Muscle of leg (tissue), 3 donors: ENCODE measurements at regions not wholly inside any gene's neighbourhood (a gene's known extent, or its start where the extent isn't known, plus 50 kb on each side); places are given as distances from the start of the nearest gene placed in this dataset.
"Not testable (repeated sequence)": the region's sequence is repeated elsewhere in the genome, so short reads cannot be mapped to it uniquely, and the experiment has no call there.

Experiments
- DNase-seq: peaks from one replicate; pipeline ENCODE4 v3.0.0; 2013
- H3K27ac ChIP-seq: one replicate; pipeline ENCODE4 v1.5.1; 2013; ENCODE audit warnings: mild to moderate bottlenecking, low read length, control low read depth
- H3K27me3 ChIP-seq: one replicate; pipeline ENCODE4 v1.6.1; 2013; ENCODE audit warnings: low read length; ENCODE audit not compliant: control insufficient read depth, insufficient read depth
- H3K36me3 ChIP-seq: one replicate; pipeline ENCODE4 v1.6.1; 2013; ENCODE audit warnings: low read length; ENCODE audit not compliant: control insufficient read depth, insufficient read depth
- H3K4me1 ChIP-seq: one replicate; pipeline ENCODE4 v1.6.1; 2013; ENCODE audit warnings: low read length; ENCODE audit not compliant: control insufficient read depth, insufficient read depth
- H3K4me3 ChIP-seq: one replicate; pipeline ENCODE4 v1.5.1; 2013; ENCODE audit warnings: low read length, control low read depth
- H3K9me3 ChIP-seq: replicated peaks from 2 replicates; pipeline ENCODE4 v1.6.1; 2013; ENCODE audit warnings: low read depth, low read length; ENCODE audit not compliant: control insufficient read depth
- WGBS: methylation state at CpG from one replicate; pipeline ENCODE4 v1.1.5; 2013; ENCODE audit warnings: missing lambda C conversion rate; ENCODE audit not compliant: insufficient coverage; 5-methylcytosine and 5-hydroxymethylcytosine counted together

- H3K4me3 ChIP-seq, result no peak overlapping the region
- no peaks in the 10 kb centered on the region for H3K9me3 ChIP-seq
- peaks cover 4% of the 10 kb centered on the region for H3K4me1 ChIP-seq
- no peaks in the 10 kb centered on the region for H3K27me3 ChIP-seq
- no peak overlapping the region for H3K27ac ChIP-seq
- no peak for DNase-seq
- no peaks in the 10 kb centered on the region for H3K36me3 ChIP-seq
- WGBS, result 77% methylated on average over 3 of the region's 5 CpGs
Observed at GRCh38 chr5:36459176-36460135, 146.9 kb upstream of the SLC1A3 start.

GRCh38 chr5:36462295-36463021 is 143.9 kb upstream of the SLC1A3 start:
- 92% methylated on average over 1 of the region's 5 CpGs for WGBS
- no peak overlapping the region for H3K27ac ChIP-seq
- no peak for DNase-seq

GRCh38 chr5:36475942-36476341 is 130.5 kb upstream of the SLC1A3 start:
- WGBS, result no CpG with 5 or more reads among the region's 2 CpGs
- H3K4me3 ChIP-seq, H3K27ac ChIP-seq, H3K27me3 ChIP-seq, DNase-seq, H3K36me3 ChIP-seq, H3K9me3 ChIP-seq, H3K4me1 ChIP-seq: not testable (repeated sequence)

More at GRCh38 chr5:36462295-36463021, 143.9 kb upstream of the SLC1A3 start:
- Histone ChIP-seq H3K36me3 (no peaks in the 10 kb centered on the region), H3K4me1 (peaks cover 4% of the 10 kb centered on the region), H3K9me3 (no peaks in the 10 kb centered on the region), H3K27me3 (no peaks in the 10 kb centered on the region), H3K4me3 (no peak overlapping the region)

GRCh38 chr5:36478646-36479317 is 127.6 kb upstream of the SLC1A3 start:
- peak; percentile 17 for DNase-seq
- Histone ChIP-seq H3K4me1 (no peaks in the 10 kb centered on the region), H3K4me3 (no peak overlapping the region), H3K36me3 (no peaks in the 10 kb centered on the region), H3K27ac (no peak overlapping the region), H3K27me3 (no peaks in the 10 kb centered on the region), H3K9me3 (no peaks in the 10 kb centered on the region)
- 96% methylated on average over 4 of the region's 7 CpGs for WGBS

- 46% methylated on average over 2 of the region's 5 CpGs for WGBS
- DNase-seq, result no peak
Observed at GRCh38 chr5:36481454-36482120, 124.8 kb upstream of the SLC1A3 start.

GRCh38 chr5:36482812-36483211 is 123.6 kb upstream of the SLC1A3 start:
- Histone ChIP-seq H3K4me3 (no peak overlapping the region), H3K9me3 (no peaks in the 10 kb centered on the region), H3K36me3 (no peaks in the 10 kb centered on the region), H3K27me3 (no peaks in the 10 kb centered on the region), H3K4me1 (no peaks in the 10 kb centered on the region), H3K27ac (no peak overlapping the region)
- DNase-seq, result no peak

More at GRCh38 chr5:36481454-36482120, 124.8 kb upstream of the SLC1A3 start:
- no peak overlapping the region for H3K27ac ChIP-seq
- H3K4me1 ChIP-seq, result no peaks in the 10 kb centered on the region
- no peaks in the 10 kb centered on the region for H3K36me3 ChIP-seq
- H3K27me3 ChIP-seq, result no peaks in the 10 kb centered on the region
- H3K9me3 ChIP-seq, result no peaks in the 10 kb centered on the region
- no peak overlapping the region for H3K4me3 ChIP-seq

- Histone ChIP-seq H3K36me3 (no peaks in the 10 kb centered on the region), H3K9me3 (no peaks in the 10 kb centered on the region), H3K4me3 (no peak overlapping the region), H3K27ac (no peak overlapping the region), H3K27me3 (no peaks in the 10 kb centered on the region), H3K4me1 (no peaks in the 10 kb centered on the region)
- no peak for DNase-seq
- WGBS, result no CpG with 5 or more reads among the region's 5 CpGs
Observed at GRCh38 chr5:36489505-36489904, 116.9 kb upstream of the SLC1A3 start.

GRCh38 chr5:36491856-36492255 is 114.5 kb upstream of the SLC1A3 start:
- H3K9me3 ChIP-seq, result no peaks in the 10 kb centered on the region
- H3K36me3 ChIP-seq, result no peaks in the 10 kb centered on the region
- H3K4me3 ChIP-seq, result no peak overlapping the region
- H3K4me1 ChIP-seq, result no peaks in the 10 kb centered on the region
- no peaks in the 10 kb centered on the region for H3K27me3 ChIP-seq
- WGBS, result 35% methylated on average over 5 of the region's 7 CpGs
- H3K27ac ChIP-seq, result no peak overlapping the region
- no peak for DNase-seq

- Histone ChIP-seq H3K27ac (no peak overlapping the region), H3K9me3 (no peaks in the 10 kb centered on the region), H3K4me1 (no peaks in the 10 kb centered on the region), H3K36me3 (no peaks in the 10 kb centered on the region), H3K4me3 (no peak overlapping the region), H3K27me3 (no peaks in the 10 kb centered on the region)
- DNase-seq, result no peak
- 100% methylated on average over 1 of the region's 2 CpGs for WGBS
Observed at GRCh38 chr5:36492984-36493654, 113.3 kb upstream of the SLC1A3 start.
